ENCODE measurements at regions not wholly inside any gene's neighbourhood (a gene's known extent, or its start where the extent isn't known, plus 50 kb on each side); places are given as distances from the start of the nearest gene placed in this dataset.
A peak's percentile ranks its signal among the peaks of the same experiment; 100 is the strongest.

GRCh38 chr2:144583741-144584453 lies 64.0 kb upstream of the ZEB2 start:
- peak; percentile 48 for DNase-seq
- in situ Hi-C loops (cut with HindIII; ENCODE audit: low pct_ligation_motif_present, low pct_unique_long_range_greater_than_20kb, low sequenced_read_pairs), result no loop called here

GRCh38 chr2:144583381-144583729 lies 63.4 kb upstream of the ZEB2 start:
- in situ Hi-C loops (cut with HindIII; ENCODE audit: low pct_ligation_motif_present, low pct_unique_long_range_greater_than_20kb, low sequenced_read_pairs), result no loop called here
- DNase-seq, result no peak

- in situ Hi-C loops (cut with HindIII; ENCODE audit: low pct_ligation_motif_present, low pct_unique_long_range_greater_than_20kb, low sequenced_read_pairs), result no loop called here
- DNase-seq, result no peak
Measured at GRCh38 chr2:144582651-144583380, 62.9 kb upstream of the ZEB2 start.

- in situ Hi-C loops (cut with HindIII; ENCODE audit: low pct_ligation_motif_present, low pct_unique_long_range_greater_than_20kb, low sequenced_read_pairs), result no loop called here
- no peak for DNase-seq
Measured at GRCh38 chr2:144580521-144581161, 60.7 kb upstream of the ZEB2 start.

- in situ Hi-C loops (cut with HindIII; ENCODE audit: low pct_ligation_motif_present, low pct_unique_long_range_greater_than_20kb, low sequenced_read_pairs), result no loop called here
- DNase-seq, result no peak
Measured at GRCh38 chr2:144579556-144579955, 59.6 kb upstream of the ZEB2 start.

GRCh38 chr2:144578099-144578498 lies 58.2 kb upstream of the ZEB2 start:
- DNase-seq, result no peak
- in situ Hi-C loops (cut with HindIII; ENCODE audit: low pct_ligation_motif_present, low pct_unique_long_range_greater_than_20kb, low sequenced_read_pairs), result no loop called here

- no peak for DNase-seq
- in situ Hi-C loops (cut with HindIII; ENCODE audit: low pct_ligation_motif_present, low pct_unique_long_range_greater_than_20kb, low sequenced_read_pairs), result no loop called here
Measured at GRCh38 chr2:144572977-144573376, 53.1 kb upstream of the ZEB2 start.

- no peak for DNase-seq
- in situ Hi-C loops (cut with HindIII; ENCODE audit: low pct_ligation_motif_present, low pct_unique_long_range_greater_than_20kb, low sequenced_read_pairs), result no loop called here
Measured at GRCh38 chr2:144571770-144572169, 51.9 kb upstream of the ZEB2 start.

- in situ Hi-C loops (cut with HindIII; ENCODE audit: low pct_ligation_motif_present, low pct_unique_long_range_greater_than_20kb, low sequenced_read_pairs), result no loop called here
- DNase-seq, result no peak
Measured at GRCh38 chr2:144570566-144570965, 50.6 kb upstream of the ZEB2 start.
